NCI-H510A (cell line): ENCODE measurements at regions not wholly inside any gene's neighbourhood (a gene's known extent, or its start where the extent isn't known, plus 50 kb on each side); places are given as distances from the start of the nearest gene placed in this dataset.

Experiments used
- DNase-seq: peaks from one replicate; lab custom pipeline; 2025; lab: John Stamatoyannopoulos, UW

DNA sequence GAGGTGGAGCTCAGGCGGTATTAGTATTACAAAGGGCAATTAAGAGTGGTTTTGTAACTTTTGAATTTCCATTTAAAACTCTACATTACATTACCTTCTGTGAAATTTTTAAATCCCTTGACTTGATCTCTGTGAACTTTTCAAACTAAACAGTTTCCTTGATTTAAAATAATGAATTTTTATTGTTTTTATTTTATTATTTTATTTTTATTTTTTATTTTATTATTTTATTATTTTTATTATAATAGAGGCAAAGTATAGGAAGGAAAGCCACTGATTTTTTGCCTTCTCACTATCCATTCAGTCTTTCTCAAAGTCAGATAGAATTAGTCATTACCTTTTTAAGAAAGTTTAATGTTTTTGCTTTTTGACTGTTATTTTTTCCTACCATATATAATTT lies 1248.1 kb upstream of the SLC10A2 start:
- no peak for DNase-seq

DNA sequence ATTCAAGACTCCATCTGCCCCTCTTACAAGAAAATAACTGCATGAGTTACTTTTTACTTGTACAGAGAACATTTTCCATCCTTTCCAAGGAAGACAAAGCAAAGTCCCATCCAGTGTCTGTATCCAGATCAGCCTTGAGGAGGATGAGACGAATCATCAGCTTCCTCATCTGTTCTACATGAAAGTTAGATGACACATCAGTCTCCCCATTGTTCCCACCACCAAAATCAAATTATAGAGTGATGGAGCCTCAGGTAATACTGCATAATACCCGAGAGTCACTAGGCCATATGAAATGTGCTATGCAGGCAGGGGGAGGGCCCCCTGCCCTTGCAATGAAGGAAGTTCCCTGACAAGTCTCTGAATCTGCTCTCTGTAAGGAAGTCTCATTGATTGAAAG lies 1244.6 kb upstream of the SLC10A2 start:
- DNase-seq: no peak

DNA sequence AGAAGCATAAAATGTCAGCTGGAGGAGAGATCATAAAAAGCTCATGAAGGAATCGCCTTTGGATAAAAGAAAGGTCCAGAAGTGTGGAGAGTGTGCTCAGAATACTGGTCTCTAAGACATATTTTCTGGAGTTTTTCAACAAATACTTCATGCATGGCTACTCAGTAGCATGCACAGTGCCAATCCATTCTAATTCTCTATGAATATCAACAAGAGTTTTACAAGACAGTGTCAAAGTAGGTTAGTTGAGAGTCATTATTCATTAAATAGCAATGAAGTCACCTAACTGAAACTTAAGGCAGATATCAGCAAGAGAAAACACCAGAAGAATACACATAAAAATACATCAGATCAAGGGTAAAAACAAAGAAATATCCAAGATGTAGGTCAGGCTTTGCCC lies 1243.2 kb upstream of the SLC10A2 start:
- no peak for DNase-seq

DNA sequence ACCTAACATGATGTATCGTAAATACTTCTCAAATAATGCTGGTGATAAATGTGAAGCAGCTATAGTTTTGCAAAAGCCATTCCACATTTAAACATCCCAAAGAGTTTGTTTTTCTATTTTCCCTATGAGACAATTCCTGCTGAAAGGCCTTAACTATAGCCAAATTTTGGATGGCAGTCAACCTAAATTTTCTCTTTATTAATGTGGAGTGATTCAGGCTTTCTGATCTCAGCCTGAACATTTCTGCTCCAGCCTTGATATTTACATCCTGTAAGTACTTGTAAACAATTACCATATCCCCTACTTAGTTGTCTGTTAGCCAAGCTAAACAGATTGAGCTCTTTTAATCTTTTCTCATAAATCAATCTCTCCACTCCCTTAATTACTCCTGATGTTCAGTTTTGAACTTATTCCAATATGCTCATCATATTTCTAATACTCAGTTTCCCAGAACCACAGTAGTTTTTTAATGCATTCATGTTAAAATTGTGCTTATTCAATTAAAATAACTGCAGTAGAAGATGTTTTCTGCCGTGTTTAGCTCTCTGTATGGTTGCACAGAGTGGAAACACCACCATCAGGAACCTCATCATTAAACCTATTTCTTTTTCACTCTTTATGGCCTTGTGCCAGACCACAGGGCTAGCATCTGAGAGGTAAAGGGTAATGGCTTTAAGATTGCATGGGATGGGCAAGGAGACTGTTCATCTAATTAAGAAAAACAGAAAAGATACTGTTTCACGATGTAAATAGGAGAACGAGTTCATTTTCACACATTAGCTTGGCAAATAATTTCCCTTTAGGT lies 1235.2 kb upstream of the SLC10A2 start:
- DNase-seq: no peak

DNA sequence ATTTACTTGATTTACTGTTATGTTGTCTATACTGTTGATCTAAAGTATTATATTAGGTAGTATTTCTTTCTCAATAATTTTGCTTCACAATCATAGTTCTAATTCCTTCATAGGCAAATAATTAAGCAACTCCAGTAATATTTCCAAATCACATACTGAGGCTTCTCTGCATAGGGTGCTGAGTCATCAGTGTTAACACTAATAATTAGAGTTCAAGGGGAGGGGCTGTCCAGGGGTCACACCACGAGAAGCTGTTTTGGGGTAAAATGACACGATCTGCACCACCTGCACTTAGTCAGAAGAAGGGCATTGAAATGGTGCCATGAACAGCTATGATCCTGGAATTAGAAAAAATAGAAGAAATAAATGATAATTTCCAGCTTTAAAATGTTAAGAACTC lies 1230.9 kb upstream of the SLC10A2 start:
- no peak for DNase-seq

DNA sequence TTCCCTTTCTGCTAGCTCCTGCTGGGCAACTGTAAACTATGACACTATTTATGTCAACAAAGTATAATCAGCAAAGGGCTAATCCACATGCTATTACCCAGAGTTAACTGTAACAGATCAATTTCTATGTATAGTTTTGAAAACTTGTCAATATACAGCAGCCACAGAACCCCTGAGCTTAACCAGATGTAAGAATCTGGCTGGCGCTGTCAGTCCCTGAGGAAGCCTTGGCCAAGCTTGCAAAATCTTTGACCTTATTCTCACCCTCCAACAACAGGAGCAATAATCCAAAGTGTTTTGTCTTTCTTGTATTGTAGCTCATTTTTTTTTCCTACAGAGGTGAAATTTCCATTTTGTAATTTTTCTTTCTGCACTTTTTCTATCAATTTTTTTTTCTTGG lies 1230.1 kb upstream of the SLC10A2 start:
- no peak for DNase-seq

DNA sequence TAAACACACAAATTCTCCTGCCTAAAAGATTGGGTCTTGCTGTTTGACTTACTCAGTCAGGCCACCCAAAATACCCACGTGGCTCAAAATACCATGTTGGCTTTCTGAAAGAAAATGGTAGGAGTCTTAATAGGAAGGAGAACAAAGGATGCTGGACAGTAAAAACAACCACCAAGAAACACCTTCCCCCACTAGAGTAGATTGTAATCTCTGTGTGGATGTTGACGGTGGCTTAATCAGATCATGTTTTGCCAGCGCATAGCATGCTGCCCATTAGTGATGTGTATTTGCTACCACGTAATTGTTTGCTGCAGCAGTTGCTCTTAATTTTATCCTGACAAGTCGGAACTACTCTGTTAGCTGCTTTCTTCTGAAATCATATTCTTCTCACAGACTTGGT lies 1229.3 kb upstream of the SLC10A2 start:
- no peak for DNase-seq

DNA sequence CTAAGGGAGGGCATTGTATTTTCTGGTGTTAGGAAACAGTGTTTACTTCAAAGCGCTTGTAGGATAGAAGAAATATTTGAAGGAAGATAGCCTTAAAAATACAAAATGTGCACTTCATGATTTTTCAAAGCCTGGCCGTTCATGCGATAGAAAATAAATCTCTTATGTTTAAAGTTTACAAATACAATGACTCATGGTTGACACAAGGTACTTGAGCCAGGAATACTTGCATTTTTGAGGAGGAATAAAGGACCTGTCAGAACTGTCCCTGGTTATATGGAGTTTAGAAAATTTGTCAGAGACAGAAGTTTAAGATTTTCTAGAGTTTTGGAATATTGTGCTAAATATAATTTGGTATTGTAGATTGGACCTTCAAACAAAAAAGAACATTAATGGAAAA lies 1223.2 kb upstream of the SLC10A2 start:
- no peak for DNase-seq

DNA sequence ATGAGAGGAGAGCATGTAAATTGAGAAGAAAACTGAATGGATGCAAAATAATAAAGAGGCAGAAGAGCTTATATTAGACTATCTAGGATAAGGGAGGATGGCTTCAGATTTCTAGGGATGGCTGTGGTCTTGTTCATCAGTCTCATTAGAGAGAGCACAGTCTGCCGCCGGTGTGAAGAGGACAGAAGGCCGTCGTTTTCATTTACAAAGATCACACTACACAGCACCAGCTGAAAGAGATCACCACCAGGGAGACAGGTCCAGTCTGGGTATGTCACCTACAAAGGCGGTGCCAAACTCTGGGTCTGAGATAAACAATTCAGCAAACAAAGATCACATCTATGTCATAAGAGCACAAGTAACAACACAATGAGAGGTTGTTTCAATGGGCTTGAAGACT lies 1222.3 kb upstream of the SLC10A2 start:
- no peak for DNase-seq

DNA sequence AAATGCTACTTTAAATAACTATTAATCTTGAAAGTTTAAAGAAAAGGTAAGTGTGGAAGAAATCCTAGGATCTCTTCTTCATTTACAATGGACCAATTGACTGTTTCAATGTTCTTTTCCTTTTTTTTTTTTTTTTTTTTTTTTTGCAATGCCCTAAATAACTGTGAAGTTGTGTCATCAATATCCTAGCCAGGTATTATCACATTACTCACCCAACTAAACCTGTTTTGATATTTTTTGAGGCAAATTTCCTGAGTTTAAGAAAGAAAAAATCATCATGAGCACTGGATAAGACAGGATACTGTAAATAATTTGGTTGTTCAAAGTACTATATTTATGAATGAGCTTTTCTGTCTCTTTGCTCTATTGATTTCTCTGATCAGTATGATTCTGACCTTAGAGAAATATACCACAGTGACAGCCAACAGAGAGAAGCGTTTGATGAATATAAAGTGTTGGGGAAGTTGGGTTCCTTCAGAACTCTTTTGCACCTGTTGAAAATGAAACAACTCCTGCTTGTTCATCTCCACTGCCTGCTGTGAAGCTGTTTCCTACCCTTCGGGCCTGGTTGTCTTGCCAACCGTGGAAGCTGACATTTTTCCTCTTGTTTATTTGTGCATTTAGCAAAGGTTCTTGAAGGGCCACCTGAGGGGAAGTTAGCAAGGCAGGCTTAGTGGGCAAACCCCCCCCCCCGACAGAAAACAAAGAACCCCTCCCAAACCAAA lies 1220.5 kb upstream of the SLC10A2 start:
- no peak for DNase-seq

DNA sequence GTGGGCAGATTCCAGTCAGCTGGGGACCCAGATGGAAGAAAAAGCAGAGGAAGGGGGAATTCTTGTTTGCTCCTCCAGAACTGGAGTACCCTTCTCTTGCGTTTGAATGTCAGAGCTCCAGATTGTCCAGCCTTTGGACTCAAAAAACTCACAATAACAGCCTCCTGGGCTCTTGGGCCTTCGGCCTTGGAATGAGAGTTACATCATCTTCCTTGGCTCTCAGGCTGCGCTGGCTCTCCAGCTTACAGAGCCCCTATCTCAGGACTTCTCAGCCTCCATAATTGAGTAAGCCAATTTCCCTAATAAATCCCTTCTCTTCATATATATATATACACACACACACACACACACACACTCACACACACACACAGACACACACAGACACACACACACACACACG lies 1215.7 kb upstream of the SLC10A2 start:
- DNase-seq: no peak

DNA sequence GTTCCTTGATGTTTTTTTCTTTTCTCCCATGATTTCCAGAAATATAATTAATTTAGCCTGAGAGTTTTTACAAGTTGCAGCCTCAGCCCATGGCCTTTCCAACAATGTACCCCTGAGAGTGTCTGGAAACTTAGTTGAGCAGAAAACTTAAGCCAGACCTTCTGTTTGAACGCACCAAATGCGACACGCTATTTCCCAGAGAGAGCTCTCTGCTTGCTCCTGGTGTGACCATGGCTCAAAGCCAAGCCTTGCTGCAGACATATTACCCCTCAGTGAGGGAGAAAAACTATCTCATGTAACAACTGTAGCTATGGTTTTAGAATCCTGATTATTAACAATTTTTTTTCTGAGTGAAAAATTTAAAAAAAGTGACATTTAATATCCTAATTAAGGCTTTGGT lies 1204.5 kb upstream of the SLC10A2 start:
- DNase-seq: no peak

DNA sequence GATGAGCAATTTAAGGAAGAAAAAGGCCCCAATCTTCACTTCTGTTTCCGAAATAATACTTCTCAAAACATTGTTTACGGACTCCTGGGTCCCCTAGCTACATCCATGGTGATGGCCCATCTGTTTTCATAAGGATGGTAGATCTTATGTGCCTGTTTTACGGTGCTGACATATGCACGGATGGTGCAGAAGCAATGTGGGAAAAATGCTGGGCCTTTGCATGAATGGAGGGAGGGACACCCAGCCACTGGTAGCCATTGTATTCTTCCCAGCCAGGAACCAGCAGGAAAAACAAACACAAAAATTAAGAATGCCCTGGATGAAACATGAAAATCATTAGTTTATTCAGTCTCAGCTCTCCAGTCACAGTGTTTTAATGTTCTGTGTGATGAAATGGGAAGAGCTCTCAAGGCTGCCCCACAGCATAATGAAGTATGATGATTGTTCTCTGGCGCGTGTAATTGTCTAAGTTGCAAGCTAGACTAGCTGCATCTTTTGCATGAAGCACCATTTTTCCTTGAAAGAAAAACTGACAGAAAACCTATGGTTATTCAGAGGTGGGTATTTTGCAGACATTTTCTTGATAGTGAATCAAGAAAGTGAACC lies 1201.1 kb upstream of the SLC10A2 start:
- DNase-seq: no peak

DNA sequence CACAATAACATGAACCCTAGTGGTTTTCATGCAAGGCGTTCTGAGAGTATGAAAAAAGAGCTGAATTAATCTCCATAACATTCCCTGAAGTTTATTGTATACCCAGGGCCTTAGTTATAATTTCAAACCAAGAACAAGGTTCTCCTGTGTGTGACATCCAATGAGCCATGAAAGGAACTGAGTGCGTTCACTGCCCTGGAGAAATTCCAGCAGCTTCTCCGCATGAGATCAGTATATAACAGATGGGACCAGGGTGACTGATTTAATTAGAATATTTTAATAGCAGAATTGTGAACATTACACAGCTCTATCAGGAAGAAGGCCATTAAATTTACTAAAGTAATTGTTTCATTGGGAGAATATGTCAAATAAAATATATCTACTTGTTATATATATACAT lies 1190.5 kb upstream of the SLC10A2 start:
- no peak for DNase-seq

DNA sequence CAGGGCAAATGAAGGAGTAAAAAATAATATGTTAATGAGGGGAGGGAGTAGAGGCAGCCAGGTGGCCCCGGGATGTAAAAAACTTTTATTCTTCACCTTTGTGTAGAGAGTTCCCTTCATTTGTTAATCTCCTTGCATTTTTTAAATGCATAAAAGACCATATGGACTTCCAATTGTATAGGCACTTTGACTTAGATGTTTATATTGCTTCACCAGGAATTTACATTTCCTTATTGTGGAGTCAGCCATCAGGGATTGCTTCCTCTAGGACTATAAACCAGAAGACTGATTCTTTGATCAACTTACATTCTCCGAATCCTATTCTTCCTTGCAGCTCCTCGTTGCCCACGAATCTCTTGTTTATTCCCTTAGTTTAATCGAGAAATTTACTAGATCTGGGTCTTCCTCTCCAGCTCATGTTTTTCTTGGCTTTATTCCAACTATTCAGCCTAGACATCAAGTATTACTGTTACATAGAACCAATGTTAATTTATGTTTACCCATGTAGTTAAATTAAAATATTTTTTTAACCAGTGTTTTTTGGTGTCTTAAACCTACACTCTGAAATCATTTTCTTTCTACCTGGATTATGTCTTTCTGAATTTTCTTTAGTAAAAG lies 1187.0 kb upstream of the SLC10A2 start:
- DNase-seq: no peak

DNA sequence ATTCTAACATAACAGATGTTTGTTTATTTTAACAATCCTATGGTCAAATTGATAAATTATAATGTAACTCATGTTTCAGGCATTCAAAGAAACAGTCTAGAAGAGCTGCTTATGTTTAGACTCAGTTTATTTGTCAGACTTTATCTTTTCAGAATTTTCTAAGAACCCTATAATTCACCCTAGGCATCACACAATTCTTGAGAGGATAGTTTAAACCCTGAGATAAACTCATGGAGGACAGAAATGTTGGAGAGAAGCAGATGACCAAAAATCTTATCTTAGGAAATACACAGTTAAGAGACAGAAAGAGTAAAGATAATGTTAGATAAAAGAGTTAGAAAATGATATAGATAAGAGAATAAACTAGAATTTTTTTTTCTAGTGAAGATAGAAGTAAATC lies 1185.7 kb upstream of the SLC10A2 start:
- no peak for DNase-seq

DNA sequence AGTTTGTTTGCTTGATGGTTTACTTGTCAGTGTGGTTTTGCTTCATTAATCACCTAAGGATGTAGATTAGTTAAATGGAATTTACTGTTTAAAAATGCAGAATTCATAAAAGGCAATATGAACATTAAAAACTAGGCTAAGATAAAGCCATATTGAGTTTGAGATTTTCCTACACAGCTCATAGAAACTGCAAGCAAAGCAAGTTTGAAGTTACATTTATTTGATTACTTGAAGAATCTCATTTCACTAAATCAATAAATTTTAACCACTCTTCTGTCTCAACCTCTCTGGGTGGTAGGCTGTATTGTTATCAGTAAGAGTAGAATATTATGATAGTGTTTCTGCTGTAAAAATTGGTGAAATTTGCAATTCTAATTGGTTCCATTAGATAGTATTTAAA lies 1180.7 kb upstream of the SLC10A2 start:
- no peak for DNase-seq

DNA sequence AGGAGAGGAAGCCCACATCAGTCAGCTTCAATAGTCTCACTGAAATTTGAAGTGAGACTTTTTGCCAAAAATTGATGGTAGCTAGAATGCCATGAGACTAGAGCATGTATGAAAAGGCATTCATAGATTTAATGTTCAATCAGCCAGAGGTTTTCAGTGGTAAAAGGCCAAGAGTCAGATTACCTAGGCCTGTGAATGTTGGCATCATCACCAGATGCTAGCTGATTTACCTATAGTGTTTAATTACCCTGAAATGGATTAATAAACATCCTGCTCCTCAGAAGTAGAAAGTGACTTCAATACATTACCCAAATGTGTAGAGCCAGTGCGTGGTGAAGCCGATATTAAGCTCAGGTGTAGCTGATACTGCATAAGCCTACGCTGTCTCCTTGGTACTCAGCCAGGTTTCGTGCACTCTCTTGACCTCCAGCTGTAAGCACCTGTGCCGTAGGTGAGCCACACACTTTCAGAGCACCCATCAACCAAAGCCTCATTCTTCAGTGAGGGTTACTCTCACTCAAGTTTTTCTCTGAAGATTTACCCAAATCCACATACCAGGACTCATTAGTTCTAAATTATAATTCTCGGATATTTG lies 1140.3 kb upstream of the SLC10A2 start:
- DNase-seq: no peak

DNA sequence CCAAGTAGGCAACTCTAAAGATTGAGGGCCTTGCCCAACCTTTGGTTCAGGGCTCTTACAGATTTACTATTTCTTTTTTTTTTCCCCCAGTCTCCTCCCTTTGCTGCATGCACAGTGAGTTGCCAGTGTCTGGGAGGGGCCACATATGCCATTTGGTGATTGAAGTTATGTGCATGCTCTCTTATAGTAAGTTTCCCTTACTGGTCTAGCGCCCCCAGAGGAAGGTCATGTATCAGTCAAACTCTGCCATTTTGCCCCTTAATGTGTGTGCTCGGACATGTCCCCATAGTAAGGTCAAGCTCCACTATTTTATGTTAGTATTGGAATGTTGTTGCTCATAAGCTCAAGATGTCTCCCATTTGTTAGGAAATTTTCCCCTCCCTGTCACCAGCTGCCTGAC lies 1138.0 kb upstream of the SLC10A2 start:
- DNase-seq: no peak

DNA sequence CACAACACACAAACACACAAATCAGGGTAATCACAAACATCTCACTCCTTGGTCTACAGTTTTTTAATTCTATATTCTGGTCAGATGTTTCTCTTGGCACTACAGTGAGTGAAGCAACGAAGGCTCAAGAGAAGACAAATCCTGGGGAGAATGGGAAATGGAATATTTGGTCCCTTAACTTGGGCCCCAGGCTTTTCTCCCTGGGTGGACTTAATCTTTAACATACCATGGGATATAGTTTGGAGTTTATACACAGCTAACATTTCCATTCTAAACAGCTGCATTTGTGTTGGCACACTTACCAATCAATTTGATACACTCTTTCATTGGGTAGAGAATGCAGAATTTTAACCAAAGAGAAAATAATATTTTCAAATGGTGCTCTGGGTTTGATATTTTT lies 1132.6 kb upstream of the SLC10A2 start:
- no peak for DNase-seq

DNA sequence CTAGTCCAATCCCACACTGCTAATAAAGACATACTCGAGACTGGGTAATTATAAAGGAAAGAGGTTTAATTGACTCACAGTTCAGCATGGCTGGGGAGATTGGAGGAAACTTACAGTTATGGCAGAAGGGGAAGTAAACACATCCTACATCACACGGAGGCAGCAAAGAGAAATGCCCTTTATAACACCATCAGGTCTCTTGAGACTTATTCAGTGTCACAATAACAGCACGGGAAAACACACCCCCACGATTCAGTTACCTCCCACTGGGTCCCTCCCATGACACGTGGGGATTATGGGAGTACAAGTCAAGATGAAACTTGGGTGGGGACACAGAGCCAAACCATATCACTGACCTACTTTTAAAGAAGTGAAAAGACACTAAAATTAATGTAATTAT lies 1130.4 kb upstream of the SLC10A2 start:
- no peak for DNase-seq

DNA sequence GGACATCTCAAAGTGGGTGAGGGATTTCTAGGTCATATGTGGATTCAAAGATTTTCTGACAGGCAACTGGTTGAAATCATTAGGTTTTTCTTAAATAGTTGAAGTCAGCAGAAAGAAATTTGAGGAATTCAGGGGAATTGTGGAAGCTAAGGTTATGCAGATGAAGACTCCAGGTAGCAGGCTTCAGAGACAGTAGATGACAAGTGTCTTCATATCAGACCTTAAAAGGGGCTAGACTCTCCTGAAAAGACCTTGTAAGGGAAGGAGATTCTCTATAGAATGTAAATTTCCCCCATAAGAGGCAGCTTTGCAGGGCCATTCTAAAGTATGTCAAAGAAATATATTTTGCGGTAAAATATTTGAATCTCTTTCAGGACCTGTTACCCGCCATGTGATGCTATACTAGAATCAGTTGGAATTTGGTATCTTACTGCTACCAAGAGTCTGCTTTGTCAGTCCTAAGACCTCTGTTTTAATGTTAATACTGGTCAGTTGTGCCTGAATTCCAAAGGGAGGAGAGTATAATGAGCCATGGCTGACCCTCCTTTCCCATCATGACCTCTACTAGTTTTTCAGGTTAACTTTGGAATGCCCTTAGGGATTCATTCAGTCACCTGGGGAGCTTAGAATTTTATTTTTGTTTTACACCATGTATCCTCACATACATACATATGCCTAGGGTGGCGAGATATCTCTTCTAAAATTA lies 1115.5 kb upstream of the SLC10A2 start:
- no peak for DNase-seq
